Stimulated activated CD4-positive, alpha-beta T cell treated with anti-CD3 and anti-CD28 coated beads, Interleukin-12 subunit alpha, Interleukin-12 subunit beta, amount 100 ng/mL, for 48 hours (primary cell): ENCODE measurements at regions not wholly inside any gene's neighbourhood (a gene's known extent, or its start where the extent isn't known, plus 50 kb on each side); places are given as distances from the start of the nearest gene placed in this dataset.

Experiments
- DNase-seq, 3 donors: peaks; one replicate each; pipeline ENCODE4 v3.0.0-alpha.2; 2020; ENCODE audit warnings: low read depth in 2 of 3, low spot score in 1 of 3

- DNase-seq: no peak
Measured at GRCh38 chr10:21099291-21100062, 202.4 kb upstream of the NEBL start.

GRCh38 chr10:21097926-21098355, 200.8 kb upstream of the NEBL start:
- no peak for DNase-seq

- DNase-seq: no peak
Measured at GRCh38 chr10:21095494-21096055, 198.5 kb upstream of the NEBL start.

GRCh38 chr10:21095073-21095472, 198.0 kb upstream of the NEBL start:
- DNase-seq: no peak

- no peak for DNase-seq
Measured at GRCh38 chr10:21092683-21093524, 195.8 kb upstream of the NEBL start.

- no peak for DNase-seq
Measured at GRCh38 chr10:21090609-21091082, 193.5 kb upstream of the NEBL start.

- no peak for DNase-seq
Measured at GRCh38 chr10:21087476-21087875, 190.4 kb upstream of the NEBL start.

- DNase-seq: no peak
Measured at GRCh38 chr10:21084700-21085099, 187.6 kb upstream of the NEBL start.

- DNase-seq: no peak
Measured at GRCh38 chr10:21083861-21084260, 186.8 kb upstream of the NEBL start.

- no peak for DNase-seq
Measured at GRCh38 chr10:21082206-21082605, 185.1 kb upstream of the NEBL start.

GRCh38 chr10:21080261-21080660, 183.2 kb upstream of the NEBL start:
- no peak for DNase-seq

GRCh38 chr10:21079330-21079658, 182.2 kb upstream of the NEBL start:
- DNase-seq: no peak

- DNase-seq: peak; percentile 12 to 30 (median 25)
Measured at GRCh38 chr10:21078410-21079329, 181.6 kb upstream of the NEBL start.

GRCh38 chr10:21077681-21078080, 180.6 kb upstream of the NEBL start:
- no peak for DNase-seq

- no peak for DNase-seq
Measured at GRCh38 chr10:21076381-21076780, 179.3 kb upstream of the NEBL start.

GRCh38 chr10:21075880-21076279, 178.8 kb upstream of the NEBL start:
- DNase-seq: no peak

GRCh38 chr10:21071001-21071673, 174.0 kb upstream of the NEBL start:
- no peak for DNase-seq

GRCh38 chr10:21069929-21070700, 173.0 kb upstream of the NEBL start:
- no peak for DNase-seq

GRCh38 chr10:21069278-21069677, 172.2 kb upstream of the NEBL start:
- DNase-seq: no peak
